Erythroblast (primary cell): ENCODE measurements at regions not wholly inside any gene's neighbourhood (a gene's known extent, or its start where the extent isn't known, plus 50 kb on each side); places are given as distances from the start of the nearest gene placed in this dataset.

ENCODE experiments used
- GATA1 ChIP-seq: IDR thresholded peaks from 2 replicates; pipeline ENCODE4 v1.6.1; 2011; ENCODE audit warnings: low read depth, mild to moderate bottlenecking, control low read depth, low read length, moderate library complexity
- POLR2A ChIP-seq: IDR thresholded peaks from 2 replicates; pipeline ENCODE4 v1.6.1; 2011; ENCODE audit warnings: mild to moderate bottlenecking, low read length

DNA sequence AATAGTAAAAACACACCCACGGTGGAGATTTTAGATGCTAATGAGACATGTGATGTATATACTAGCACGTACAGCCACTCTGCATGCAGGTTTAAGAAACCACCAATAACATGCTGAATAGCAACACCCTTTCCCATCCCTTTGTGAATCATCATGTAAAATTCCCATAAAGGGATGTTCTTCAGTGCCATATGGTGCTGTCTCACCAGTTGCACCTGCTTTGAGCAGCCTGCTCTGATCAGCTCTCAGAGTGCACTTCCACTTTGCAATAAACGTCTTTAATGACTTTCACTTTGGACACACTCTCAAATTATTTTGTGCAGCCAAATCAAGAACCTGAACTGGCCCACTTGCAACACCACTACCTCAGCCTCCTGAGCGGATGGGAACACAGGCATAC, 615.0 kb downstream of the ANKRD7 start:
- TF ChIP-seq POLR2A (no peak), GATA1 (no peak)
